Choroid plexus epithelial cell (primary cell): ENCODE measurements at regions not wholly inside any gene's neighbourhood (a gene's known extent, or its start where the extent isn't known, plus 50 kb on each side); places are given as distances from the start of the nearest gene placed in this dataset.
"Not testable (repeated sequence)": the region's sequence is repeated elsewhere in the genome, so short reads cannot be mapped to it uniquely, and the experiment has no call there.

Experiments
- DNase-seq: peaks from one replicate; pipeline ENCODE4 v3.0.0-alpha.2; 2010; ENCODE audit warnings: low read depth
- H3K4me3 ChIP-seq: 2 replicates; pipeline ENCODE4 v1.5.1; 2011; ENCODE audit warnings: low read depth, mild to moderate bottlenecking, control low read depth, low read length, moderate library complexity
- TF ChIP-seq, protein P1 (sequence below): conservative IDR thresholded peaks from 2 replicates; pipeline ENCODE4 v1.5.1; 2011; ENCODE audit warnings: low read depth, mild to moderate bottlenecking, control low read depth, inconsistent platforms, low read length, moderate library complexity

DNA sequence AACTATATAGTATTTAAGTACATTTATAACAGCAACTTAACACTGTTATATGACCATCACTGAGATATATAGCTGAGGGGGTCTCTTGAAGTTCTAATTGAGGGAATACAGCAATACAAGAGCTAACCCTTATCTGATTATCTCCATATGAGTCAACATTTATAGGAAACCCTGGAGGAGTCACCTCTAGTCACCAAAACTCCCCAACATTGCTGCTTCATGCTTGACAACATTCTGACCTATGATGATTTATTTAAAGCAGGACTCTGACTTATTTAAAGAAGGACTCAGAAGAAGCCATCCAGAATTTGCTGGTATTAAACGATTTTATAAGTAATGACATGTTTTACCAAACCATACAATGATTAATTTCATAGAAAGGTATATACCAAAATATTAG is 182.6 kb upstream of the NOX3 start:
- H3K4me3 ChIP-seq: no peak overlapping the region
- DNase-seq: no peak
- TF ChIP-seq, protein P1, sequence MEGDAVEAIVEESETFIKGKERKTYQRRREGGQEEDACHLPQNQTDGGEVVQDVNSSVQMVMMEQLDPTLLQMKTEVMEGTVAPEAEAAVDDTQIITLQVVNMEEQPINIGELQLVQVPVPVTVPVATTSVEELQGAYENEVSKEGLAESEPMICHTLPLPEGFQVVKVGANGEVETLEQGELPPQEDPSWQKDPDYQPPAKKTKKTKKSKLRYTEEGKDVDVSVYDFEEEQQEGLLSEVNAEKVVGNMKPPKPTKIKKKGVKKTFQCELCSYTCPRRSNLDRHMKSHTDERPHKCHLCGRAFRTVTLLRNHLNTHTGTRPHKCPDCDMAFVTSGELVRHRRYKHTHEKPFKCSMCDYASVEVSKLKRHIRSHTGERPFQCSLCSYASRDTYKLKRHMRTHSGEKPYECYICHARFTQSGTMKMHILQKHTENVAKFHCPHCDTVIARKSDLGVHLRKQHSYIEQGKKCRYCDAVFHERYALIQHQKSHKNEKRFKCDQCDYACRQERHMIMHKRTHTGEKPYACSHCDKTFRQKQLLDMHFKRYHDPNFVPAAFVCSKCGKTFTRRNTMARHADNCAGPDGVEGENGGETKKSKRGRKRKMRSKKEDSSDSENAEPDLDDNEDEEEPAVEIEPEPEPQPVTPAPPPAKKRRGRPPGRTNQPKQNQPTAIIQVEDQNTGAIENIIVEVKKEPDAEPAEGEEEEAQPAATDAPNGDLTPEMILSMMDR: no peak

DNA sequence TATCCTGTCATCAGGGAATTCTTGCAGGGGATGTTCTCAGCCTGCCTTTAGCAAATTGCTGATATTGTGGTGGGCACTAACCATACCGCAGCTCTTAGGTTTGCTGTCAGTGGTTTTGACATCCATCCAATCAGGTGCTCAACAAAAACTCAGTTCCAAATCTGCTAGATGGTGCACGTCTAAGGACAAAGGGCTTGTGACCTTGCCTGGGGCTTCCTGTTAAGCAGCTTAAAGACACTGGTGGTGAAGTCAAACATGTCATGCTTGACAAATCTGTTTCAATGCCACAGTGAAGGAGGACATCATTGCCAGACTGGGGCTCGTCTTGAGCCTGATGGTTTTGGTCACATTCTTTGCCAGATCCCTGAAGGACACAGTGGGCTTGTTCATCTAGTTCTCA is 179.8 kb upstream of the NOX3 start:
- no peak overlapping the region for H3K4me3 ChIP-seq
- DNase-seq: no peak
- TF ChIP-seq, protein P1: no peak

DNA sequence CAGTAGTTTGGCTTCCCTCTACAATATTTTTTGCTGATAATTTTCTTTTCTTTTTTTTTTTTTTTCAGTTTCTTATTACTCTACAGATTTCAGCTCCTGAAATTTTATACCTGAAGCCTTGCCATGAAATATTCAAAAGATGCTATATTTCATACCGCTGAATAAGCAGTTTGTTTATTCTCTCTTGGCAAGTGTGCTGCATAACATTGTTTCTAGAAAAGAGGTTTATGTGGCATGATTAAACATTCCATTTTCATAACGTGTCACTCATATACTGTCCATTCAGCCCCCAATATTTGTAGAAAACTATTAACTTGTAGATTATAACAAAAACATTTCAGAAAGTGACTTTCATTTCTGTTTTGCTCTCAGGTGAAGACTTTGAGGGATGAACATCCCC is 174.4 kb upstream of the NOX3 start:
- no peak for DNase-seq
- TF ChIP-seq, protein P1: no peak
- no peak overlapping the region for H3K4me3 ChIP-seq

DNA sequence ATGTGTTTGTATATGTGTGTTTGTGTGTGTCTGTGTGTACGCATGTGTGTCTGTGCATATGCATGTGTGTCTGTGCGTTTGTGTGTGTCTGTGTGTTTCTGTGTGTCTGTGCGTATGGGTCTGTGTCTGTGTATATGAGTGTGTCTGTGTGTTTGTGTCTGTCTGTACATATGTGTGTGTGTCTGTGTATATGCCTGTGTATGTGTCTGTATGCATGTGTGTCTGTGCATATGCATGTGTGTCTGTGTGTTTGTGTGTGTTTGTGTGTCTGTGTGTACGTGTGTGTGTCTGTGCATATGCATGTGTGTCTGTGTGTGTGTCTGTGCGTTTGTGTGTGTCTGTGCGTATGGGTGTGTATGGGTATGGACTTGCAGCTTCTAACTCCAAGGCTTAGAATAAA is 174.0 kb upstream of the NOX3 start:
- no peak overlapping the region for H3K4me3 ChIP-seq
- TF ChIP-seq, protein P1: no peak
- no peak for DNase-seq

DNA sequence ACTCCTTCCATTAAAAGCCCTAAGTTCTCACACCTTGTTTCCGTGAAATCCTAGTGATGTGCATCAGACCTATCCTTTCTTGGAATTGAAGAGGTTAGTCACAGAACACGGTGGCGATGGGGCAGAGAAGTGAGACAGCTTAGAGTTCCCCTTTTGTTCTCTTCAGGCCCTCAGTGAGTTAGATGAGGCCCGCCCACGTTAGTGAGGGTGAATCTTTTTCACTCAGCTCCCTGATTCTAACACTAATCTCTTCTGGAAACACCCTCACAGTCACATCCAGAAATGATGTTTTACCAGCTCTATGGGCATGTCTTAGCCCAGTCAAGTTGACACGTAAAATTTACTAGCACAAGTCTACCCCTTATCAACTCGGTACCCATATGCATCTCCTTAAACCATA is 172.7 kb upstream of the NOX3 start:
- TF ChIP-seq, protein P1: no peak
- no peak for DNase-seq
- no peak overlapping the region for H3K4me3 ChIP-seq

DNA sequence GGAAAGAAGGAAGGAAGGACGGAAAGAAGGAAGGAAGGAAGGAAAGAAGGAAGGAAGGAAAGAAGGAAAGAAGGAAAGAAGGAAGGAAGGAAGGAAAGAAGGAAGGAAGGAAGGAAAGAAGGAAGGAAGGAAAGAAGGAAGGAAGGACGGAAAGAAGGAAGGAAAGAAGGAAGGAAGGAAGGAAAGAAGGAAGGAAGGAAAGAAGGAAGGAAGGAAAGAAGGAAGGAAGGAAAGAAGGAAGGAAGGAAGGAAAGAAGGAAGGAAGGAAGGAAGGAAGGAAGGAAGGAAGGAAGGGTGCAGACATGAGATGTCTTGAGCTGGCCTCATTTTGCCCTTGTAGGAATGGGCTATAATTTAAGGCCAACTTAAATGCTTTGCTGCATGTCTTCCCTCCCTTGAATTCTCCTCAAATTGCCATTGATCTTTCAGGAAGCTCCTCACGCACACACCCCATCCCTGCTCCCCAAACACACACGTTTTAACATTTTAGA is 172.1 kb upstream of the NOX3 start:
- H3K4me3 ChIP-seq, DNase-seq: not testable (repeated sequence)

DNA sequence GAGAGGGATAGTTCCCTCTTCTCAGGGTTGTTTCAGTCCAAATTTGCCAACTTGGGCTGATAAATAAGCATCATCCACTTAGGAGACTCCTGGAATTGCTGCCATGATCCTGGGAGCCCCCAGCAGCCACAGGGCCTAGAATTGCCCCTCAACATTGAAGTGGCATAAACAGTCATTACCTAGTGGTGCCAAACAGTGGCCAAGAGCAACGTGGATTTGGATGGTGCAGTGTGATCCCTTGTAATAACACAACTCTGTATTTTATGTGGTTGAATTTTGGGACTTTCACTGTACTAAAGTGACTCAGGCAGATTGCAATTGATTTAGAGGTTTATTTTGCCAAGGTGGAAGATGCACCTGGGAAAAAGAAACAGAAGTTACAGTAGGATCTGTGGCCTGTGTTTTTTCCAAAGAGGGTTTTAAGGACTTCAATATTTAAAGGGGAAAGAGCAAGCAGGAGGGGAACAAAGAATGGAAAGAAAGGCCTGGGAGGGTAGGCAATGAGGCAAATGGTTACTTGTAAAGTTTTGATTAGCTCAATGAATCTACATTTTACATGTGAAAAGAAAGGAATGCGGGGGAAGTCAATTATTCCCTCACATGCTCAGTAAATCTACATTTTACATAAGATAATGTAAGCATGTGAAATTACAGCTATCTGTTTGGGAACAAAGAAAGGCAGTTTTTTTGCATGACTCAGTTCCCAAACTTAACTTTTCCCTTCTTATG is 168.0 kb upstream of the NOX3 start:
- TF ChIP-seq, protein P1: no peak
- no peak overlapping the region for H3K4me3 ChIP-seq
- no peak for DNase-seq
